ENCODE measurements at regions not wholly inside any gene's neighbourhood (a gene's known extent, or its start where the extent isn't known, plus 50 kb on each side); places are given as distances from the start of the nearest gene placed in this dataset.
"Not testable (repeated sequence)": the region's sequence is repeated elsewhere in the genome, so short reads cannot be mapped to it uniquely, and the experiment has no call there.

DNA sequence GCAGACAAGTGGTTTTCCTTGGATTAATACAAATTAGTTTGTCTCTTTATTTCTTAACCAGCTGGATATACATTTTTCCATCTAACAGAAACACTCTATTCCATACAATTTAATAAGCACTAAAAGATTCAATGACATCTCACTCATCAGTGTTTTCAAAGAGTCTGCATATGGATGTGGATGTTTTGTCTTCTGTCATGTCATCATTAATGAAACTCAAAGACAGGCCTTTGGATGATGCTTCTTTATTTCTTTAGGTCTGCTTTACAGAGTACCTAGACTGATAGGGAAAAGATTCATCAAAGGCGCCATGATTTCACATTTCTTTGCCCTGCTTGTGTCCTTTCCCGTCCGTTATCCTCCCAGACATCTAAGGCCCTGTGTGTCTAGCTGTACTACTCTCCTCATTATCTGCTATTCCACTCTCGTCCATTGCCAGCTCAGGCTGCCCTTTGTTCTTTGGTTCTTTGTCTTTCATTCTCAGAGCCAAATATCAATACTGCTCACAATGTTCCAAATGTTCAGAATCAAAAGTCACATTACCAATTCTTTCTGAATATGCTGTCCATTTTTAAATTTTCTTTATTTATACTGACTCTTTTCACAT is 232.3 kb upstream of the CHAC2 start:
- DNase-seq: no peak

DNA sequence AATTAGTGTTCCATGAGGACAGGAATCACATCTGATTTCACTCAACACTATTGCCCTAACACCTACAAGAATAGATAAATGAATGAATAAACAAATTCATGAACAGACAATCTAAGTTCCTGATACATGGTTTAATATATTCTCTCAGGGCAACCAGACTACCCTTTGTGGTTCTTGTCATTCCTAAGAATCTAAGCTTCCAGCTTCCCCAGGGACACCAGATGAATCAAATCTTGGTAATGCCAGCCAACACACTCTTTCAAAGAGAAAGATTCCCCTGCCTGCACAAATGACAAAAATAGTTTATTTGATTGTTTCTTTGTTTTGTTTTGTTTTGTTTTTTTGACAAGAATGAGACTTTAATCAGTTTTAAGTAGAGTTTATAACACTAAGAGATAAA is 237.5 kb upstream of the CHAC2 start:
- DNase-seq: no peak

DNA sequence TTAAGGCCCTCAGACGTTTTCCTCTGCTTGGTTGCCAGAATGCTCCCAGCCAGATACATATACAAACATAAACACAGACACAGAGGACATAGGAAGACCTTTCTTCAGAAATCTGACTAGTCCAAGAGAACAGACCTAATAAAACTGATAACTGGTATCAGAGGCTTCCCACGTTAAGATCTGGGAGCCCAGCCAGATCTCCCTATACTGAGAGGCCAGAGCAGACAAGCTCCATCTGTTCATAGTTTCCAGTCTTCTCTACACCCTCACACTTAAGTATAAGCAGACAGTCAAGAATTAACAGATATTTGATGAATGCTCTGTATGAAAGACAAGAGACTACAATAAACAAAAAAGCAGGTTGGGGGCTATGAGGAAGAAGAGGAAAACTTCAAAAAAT is 240.5 kb upstream of the CHAC2 start:
- no peak for DNase-seq

DNA sequence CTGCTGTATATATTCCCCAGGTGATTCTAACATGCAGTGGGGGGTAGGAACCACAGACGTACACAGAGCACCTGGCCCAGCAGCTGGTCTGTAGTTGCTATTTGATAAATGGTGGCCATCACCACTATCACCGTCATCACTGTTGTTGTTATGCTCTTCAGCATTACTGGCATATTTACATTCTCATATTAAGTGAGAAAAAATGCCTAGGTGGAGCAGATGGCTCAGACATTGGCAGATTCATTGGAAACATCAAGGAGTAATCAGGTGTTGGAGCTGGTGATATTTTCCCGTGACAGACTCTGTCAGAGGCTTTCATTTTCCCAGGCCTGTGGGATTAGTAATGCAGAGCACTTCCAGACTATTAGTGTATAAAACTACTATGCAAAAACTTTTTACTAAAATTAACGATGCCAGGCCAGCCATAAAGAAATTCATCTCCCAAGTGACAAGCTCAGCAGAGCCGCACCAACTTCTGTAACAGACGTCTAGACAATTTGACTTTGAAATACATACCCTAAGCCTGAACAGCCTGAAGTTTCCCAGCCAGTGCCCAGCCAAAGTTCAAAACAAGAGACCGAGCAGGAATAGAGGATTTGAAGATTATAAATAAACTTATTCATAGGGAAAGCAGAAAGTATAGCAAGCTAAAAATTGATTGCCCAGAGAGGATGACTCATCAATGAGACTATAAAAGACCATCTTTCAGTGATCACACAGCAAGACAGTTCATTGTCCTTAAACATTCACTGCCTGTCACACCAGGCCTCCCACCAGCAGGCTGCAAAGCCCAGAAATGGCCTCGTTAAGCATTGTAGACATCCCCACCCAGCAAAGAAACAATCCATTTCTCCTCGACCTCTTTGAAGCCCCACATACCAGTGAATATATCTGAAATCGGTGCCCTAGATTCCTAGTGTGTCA is 247.4 kb upstream of the CHAC2 start:
- no peak for DNase-seq

DNA sequence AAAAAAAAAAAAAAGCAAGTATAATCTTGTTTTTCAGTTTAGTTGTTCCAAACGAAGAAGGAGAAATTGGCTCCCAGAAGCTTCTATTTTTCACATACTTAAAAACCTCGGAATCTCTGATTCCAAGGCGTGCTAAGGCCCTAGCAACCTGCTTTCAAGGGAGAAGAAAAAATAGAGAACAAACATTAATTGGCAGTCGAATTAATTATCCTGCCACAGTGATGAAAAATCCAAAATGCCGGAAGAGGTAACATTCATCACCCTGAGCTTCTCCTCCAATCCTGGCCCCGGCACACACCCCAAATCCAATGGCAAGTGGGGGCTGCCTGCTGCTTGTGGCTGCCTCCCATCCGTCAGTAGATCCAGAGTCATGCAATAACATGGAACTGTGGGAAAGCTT is 250.2 kb upstream of the CHAC2 start:
- no peak for DNase-seq

DNA sequence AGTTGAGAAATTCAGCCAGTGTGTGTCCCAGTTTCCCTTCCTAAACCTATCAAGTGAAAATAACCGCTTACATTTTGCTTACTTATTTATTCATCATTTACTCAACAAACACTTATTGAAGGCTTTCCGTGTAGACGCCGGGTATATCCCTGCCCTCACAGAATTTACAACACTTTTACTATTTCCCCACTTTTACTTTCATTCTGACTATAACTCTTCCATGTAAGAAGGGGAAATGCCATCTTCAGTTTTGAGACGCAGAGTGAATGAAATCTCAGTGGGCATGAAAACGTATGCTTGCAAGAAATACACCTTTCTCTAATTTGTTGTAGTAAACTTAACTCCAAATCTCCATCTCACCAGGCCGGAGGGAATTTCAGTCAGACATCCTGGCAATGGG is 251.0 kb upstream of the CHAC2 start:
- DNase-seq: no peak

DNA sequence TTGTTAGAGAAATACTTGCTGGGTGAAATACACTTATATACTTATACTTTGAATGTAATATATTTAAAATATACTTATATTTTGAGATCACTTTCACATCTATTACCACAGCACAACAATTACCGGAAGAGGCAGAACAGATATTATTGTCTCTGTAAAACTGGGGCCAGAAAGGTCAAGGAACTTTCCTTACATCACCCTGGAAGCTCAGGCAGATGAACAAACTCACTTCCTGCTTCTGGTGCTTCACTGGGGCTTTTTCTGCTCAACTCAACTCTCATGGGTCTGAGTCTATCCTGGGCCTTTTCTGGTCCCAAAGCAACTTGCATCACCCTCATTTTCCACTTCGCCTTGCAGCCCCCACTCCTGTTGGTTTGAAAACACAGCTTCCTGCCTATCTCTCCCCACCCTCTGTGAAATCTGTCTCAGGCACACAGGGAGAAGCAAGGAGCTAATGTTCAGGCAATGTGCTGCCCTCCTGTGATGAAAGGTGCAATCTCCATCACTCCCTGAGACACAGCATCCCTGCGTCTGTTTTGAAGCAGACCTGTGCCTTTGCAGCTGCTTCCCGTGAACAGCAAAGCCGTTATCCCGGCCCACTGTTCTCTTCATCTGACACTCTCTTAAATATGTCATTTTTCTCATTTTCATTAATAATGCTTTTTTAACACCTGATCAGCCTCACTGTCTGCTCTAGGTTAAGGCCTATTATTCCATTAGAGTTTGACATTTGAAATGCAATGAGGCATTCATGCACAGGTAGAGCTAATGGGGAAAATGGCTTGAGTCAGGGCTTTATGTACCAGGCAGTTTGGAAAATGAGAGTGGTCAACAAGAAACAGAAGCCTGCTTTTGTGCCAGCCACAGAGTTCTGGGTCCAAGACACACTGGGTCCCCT is 251.9 kb upstream of the CHAC2 start:
- DNase-seq: no peak

DNA sequence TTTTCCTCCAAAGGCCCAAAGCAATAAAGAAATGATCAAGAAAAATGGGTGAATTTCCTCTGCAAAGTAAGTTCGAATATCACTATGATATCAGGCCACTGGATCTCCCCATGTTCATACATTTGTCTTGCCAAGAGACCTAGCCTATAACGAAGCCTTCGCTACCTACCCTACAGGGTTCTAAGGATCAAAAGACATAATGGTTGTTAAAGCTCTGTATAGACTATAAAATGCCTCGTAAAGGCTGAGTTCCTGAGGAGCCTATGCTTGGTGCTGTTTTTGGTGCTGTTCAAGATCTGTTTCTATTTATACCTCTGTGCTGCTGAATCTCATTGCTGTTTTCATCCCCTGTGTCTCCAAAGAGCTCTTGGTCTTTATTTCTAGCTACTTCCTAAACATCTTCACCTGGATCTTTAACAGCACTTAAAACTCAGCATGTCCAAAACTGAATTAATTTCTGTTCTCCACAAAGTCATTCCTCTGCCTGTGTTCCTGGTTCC is 254.4 kb upstream of the CHAC2 start:
- DNase-seq: no peak

DNA sequence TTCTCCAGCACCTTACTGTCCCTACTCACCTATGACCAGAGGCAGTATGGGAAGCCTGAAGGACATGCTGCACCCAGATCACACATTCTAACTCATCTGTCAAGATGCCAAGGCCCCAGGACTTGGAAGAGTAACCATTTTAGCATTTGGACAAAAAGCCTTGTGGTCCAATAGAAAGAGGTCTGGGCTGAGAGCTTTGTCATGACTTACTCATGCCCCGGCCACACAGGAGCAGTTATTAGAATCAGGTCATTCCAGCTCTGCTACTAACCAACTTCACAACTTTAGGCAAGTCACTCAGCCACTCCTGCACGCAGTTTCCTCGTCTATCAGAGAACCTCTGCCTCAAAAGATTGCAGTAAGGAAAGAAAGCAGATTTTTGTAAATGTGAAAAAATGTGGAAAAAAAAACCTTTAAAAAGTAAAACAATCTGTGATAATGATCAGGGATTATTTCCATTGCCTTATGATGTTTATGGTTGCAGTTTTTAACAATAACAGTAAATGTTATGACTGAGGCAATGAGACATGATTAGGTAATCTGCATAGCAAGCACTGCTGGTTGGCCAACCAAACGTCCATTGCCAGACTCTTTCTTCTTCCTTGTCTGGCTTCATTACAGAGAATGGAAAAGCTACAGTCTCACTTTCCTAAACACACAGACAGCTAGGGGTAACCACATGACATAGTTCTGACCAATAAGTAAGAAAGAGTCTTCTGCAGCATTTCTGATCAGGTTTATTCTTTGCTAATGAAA is 255.4 kb upstream of the CHAC2 start:
- no peak for DNase-seq

DNA sequence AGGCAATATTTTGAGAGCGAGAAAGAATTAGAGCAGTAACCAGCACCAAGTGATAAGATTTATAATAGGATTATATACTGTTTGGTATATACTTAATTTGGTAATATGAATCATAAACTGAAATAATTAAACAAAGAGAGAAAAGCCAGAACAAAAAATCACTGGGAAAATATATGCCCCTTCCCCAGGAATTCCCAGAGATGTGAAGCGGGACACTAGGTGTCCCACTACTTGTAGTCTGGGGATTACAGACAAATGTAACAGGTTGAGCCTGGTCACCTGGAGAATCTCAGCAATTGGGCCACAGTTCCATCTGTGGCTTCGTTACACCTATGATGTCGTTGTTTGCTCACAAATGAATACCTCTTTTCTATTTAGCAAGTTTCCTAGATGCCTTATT is 256.1 kb upstream of the CHAC2 start:
- DNase-seq: no peak

DNA sequence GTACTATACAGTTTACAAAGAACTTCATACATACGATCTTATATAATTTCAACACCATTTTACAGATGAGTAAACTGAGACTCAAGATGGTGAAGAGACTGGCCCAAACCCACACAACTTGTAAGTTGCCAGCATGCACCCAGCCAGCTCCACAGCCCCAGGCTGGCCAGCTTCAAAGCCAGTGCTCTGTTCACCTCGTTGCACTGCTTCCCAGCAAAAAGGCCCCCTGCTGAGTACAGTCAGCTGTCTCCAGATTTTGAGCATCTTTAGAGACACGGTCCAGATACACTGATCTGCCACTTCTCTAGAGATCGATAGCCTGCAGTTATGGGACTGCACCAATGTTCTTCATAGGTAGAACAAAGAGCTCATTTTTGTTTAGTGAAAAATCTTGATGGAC is 257.2 kb upstream of the CHAC2 start:
- no peak for DNase-seq

DNA sequence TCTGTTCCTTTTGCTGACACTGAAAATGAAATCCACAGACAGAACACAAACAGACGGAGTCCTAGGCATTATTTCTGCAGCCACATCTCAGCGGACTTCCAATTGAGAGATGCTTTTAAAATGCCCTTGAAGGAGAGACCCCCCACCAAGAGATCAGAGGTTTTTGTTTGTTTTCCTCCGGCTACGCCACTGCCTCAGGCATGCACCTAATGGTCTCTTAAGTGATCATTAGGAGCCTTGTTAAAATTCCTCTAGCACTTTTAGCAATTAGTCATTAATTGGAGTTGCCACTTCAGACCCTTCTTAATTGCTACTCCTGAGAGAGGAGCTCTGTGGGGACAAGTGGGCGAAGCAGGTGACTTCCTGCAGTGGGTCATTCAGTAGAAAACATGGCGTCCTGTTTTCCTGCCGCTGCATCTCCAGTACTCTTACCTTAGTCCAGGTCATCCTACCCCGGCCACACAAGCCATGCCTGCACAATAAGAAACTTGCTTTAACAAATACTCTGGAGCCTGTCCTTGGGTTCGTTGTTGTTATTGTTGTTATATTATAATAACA is 257.7 kb upstream of the CHAC2 start:
- DNase-seq: no peak

DNA sequence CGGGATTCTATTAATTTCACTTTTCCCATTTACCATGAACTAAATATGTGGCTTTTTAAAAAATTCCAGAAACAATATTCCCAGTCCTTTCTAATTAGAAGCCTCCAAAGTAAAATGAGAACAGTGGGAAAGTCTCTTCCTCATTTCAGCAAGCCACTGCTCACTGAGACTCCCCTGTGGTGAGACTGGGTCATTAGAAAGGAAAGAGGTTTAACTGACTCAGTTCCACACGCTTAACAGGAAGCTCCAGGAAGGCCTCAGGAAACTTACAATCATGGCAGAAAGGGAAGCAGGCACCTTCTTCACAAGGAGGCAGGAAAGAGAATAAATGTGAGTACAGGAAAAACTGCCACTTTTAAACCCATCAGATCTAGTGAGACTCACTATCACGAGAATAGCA is 258.9 kb upstream of the CHAC2 start:
- DNase-seq: no peak

DNA sequence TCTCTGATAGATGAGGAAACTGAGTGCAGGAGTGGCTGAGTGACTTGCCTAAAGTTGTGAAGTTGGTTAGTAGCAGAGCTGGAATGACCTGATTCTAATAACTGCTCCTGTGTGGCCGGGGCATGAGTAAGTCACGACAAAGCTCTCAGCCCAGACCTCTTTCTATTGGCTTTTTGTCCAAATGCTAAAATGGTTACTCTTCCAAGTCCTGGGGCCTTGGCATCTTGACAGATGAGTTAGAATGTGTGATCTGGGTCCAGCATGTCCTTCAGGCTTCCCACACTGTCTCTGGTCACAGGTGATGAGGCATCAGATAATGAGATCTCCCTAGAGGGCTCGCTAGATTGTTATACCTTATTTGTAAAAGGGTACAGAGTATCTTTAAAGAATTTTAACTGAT is 260.5 kb upstream of the CHAC2 start:
- not testable (repeated sequence) for DNase-seq

DNA sequence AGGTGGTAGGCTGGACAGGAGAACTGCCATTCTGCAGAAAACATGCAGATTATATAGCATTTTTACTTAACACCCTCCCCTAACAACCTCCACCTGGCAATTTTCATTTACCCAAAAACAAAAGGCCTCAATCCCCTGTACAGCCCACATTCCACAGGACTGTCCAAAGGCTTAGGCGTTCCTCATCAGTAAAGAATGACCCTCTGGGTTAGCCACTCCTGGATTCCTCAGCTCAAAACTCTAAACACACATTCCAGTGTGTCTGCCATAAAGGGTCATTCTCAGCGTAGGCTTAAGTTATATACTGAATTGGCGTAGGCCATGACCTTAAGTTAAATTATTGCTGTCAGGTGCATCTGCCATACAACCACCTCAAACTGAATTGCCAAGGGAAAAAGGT is 261.8 kb upstream of the CHAC2 start:
- DNase-seq: no peak

DNA sequence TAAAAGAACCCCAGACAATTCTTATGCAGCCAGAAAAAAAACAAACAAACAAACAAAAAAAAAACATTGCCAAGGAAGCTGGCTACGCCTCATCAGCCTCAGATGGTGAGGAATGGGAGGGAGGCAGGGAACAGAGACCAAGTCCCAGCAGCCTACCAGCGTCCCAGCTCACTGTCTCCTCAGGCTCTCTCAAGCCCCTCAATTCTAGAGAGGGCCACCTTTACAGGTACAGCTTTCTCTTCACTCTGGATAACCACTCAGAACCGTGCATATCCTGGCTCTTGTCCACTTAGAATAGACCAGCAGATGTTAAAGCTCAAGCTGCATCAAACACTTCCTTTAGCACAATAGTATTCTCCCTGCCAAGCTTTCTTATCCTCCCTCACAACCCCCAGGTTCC is 263.1 kb upstream of the CHAC2 start:
- no peak for DNase-seq

DNA sequence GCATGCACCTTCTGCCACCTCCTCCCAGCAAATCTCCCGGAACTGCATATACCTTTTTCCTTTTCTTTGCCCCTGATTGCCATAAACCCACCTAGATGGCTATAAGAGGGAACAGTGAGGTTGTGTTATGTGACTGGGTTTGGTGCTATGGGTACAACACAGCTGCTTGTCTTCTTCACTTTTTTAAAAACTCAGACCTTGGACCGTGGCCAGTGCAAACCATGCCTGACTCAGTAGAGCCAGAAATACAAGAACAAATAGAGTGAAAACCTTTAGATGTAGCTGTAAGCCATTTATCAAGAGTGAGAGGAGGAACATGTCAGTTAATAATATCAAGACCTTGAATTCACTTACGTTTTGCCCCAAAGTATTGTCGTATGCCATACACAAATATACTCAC is 267.4 kb upstream of the CHAC2 start:
- no peak for DNase-seq

DNA sequence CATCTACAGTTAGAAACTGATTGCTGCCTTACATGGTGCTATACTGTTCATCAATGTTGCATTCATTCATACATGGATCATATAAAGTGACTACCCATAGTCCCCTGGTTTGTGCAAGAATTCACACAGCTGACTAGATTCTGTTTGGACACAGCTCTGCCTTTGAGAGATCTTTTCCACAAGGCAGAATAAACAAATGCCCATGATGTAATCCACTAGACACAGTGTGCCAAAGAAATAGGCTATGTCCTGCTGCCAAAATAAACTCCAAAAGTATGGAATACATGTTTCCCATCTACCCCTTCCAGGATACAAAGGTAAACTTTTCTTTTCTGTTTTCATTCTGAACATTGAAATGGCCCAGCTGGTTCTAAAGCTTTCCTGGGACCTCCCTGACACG is 269.4 kb upstream of the CHAC2 start:
- DNase-seq: no peak

DNA sequence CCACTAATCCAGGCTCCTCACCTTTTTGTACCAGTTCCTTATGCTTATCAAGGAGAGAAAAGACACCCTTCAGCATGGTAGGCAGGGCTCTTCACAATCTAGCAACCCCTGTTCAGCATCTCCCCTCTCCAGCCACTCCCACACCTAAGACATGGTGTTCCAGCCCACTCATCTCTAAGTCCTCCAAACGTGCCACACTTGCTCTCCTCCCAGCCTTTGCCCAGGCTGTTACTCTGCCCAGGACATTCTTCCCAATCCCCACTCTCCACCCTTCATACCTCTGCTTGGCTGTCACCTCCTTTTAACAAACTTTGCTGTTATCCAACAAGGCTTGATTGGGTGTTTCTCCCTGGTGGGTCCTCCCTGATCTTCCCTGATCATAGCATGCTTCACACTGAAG is 270.6 kb upstream of the CHAC2 start:
- DNase-seq: no peak

DNA sequence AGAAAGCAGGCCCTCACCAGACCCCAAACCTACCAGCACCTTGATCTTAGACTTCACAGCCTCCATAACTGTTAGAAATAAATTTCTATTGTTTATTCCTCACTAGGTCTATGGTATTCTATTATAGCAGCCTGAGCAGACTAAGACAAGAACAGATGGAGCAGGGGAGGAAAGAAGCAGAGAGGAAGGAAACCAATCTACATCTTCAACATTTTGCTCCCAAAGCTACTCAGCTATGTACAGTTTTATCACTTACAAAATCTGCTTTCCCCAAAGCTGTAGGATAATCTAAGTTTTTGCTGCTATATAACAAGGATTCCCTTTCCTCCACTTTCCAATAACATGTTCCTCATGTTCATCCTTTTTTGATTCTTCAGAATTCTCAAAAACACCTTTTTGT is 274.4 kb upstream of the CHAC2 start:
- DNase-seq: no peak

DNA sequence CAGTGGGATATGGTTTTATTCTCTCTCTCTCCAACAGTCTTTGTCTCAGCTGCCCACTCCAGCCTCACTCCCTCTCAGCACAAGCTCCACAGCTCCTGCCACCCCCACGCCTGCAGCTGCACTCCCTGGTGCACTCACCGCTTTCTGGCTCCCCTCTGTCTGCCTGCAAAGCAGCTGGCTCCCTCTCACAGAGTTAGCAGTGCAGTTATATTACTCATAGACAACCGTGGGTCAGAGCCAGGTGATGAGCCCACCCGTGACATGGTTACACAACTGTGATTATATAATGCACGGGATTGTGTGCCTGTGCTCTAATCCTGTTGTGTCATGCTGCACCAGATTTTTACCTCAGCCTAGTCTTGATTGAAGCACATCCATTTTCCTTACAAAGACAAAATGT is 276.9 kb upstream of the CHAC2 start:
- DNase-seq: no peak

DNA sequence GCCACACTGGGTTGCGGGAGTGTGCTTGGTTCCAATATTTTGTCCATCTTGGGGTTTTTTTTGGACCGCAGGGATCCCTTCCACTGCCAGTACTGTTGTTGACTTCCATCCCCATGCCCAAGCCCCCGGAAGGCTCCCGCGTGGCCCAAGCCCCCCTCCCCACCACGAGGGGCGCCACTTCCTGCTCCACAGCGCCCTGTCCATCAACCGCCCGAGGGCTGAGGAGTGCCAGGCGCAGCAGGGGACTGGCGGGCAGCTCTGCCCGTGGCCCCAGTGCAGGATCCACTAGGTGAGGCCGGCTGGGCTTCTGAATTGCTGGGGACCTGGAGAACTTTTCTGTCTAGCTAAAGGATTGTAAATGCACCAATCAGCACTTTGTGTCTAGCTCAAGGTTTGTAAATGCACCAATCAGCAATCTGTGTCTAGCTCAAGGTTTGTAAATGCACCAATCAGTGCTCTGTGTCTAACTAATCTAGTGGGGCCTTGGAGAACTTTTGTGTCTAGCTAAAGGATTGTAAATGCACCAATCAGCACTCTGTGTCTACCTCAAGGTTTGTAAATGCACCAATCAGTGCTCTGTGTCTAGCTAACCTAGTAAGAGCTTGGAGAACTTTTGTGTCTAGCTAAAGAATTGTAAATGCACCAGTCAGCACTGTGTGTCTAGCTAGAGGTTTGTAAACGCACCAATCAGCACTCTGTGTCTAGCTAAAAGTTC is 281.3 kb upstream of the CHAC2 start:
- not testable (repeated sequence) for DNase-seq

Data from RPMI8226 (cell line).